ENCODE measurements at regions not wholly inside any gene's neighbourhood (a gene's known extent, or its start where the extent isn't known, plus 50 kb on each side); places are given as distances from the start of the nearest gene placed in this dataset.

- Histone ChIP-seq H3K36me3 (ENCODE audit: control insufficient read depth, insufficient read depth, low read length) (no peaks in the 10 kb centered on the region), H3K4me3 (ENCODE audit: low read depth, low read length) (no peak overlapping the region), H3K27me3 (ENCODE audit: control insufficient read depth, insufficient read depth, low read length) (no peaks in the 10 kb centered on the region), H3K27ac (ENCODE audit: low read depth, low read length) (no peak overlapping the region), H3K9me3 (ENCODE audit: control insufficient read depth, insufficient read depth, low read length) (no peaks in the 10 kb centered on the region), H3K9ac (ENCODE audit: low read depth, low read length) (no peak overlapping the region), H3K4me1 (ENCODE audit: control insufficient read depth, insufficient read depth, low read length) (peaks cover 27% of the 10 kb centered on the region)
Observed at GRCh38 chr1:69129538-69129937, 438.2 kb upstream of the LRRC7 start.

DNA sequence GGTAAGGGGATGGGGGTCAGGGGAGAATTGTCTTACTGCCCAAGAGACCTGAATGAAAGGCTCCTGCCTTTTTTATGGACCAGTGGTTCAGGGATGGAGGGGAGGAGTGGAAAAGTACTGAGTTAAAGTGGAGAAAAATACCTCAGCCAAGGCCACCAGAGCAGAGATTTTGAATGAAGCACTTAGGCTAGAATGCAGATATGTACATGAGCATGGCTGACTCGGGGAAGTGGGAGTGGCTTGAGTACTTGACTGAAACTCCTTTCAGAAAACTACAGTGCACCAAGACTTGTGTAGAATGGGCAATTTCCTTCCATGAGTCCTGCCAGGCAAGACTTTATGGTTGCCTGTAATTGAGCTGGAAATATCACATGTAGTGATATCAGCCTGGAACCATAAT, 429.6 kb upstream of the LRRC7 start:
- Histone ChIP-seq H3K4me3 (ENCODE audit: low read depth, low read length) (no peak overlapping the region), H3K9ac (ENCODE audit: low read depth, low read length) (no peak overlapping the region), H3K27me3 (ENCODE audit: control insufficient read depth, insufficient read depth, low read length) (no peaks in the 10 kb centered on the region), H3K4me1 (ENCODE audit: control insufficient read depth, insufficient read depth, low read length) (no peaks in the 10 kb centered on the region), H3K27ac (ENCODE audit: low read depth, low read length) (no peak overlapping the region), H3K36me3 (ENCODE audit: control insufficient read depth, insufficient read depth, low read length) (no peaks in the 10 kb centered on the region), H3K9me3 (ENCODE audit: control insufficient read depth, insufficient read depth, low read length) (no peaks in the 10 kb centered on the region; the same call in 1 of the 2 replicates)

DNA sequence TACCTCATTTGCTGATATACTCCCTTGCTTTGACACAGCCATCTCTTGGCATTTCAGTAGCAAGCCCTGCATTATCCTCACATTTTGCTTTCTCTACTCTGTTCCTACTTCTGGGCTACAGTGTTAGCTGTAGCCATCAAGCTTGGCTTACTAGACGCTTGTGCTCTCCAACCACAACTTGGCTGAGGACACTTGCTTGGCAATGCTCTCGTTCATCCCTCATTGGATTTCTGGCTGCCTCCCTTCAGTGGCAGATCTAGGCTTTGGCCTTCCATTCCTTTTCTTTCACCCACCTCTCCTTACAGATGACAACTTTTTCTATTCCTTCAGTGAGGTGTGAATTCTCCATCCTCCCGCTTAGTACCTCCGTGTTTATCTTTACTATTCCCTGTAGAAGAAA, 428.7 kb upstream of the LRRC7 start:
- Histone ChIP-seq H3K4me1 (ENCODE audit: control insufficient read depth, insufficient read depth, low read length) (no peaks in the 10 kb centered on the region), H3K4me3 (ENCODE audit: low read depth, low read length) (no peak overlapping the region), H3K27me3 (ENCODE audit: control insufficient read depth, insufficient read depth, low read length) (no peaks in the 10 kb centered on the region), H3K36me3 (ENCODE audit: control insufficient read depth, insufficient read depth, low read length) (no peaks in the 10 kb centered on the region), H3K9me3 (ENCODE audit: control insufficient read depth, insufficient read depth, low read length) (no peaks in the 10 kb centered on the region; the same call in 1 of the 2 replicates), H3K27ac (ENCODE audit: low read depth, low read length) (no peak overlapping the region), H3K9ac (ENCODE audit: low read depth, low read length) (no peak overlapping the region)

DNA sequence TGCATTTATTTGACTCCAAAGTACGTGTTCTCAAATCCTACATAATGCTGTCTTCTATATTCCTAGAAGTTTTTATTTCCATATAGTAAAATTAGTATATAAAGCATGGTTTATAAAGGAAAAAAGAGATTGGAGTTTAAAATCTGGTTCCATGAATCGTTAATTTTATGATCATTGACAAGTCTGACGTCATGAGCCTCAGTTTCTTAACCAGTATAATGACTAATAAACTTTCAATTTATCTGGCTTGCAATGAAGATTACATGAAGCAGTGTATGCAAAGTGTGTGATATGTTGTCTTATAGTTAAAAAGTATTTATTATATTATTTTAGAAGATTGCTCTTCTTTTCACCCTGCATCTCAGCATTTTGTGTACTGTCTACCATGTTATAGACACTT, 421.4 kb upstream of the LRRC7 start:
- H3K27me3 ChIP-seq (ENCODE audit: control insufficient read depth, insufficient read depth, low read length) = no peaks in the 10 kb centered on the region
- no peaks in the 10 kb centered on the region for H3K9me3 ChIP-seq (ENCODE audit: control insufficient read depth, insufficient read depth, low read length)
- no peak overlapping the region for H3K4me3 ChIP-seq (ENCODE audit: low read depth, low read length)
- no peak overlapping the region for H3K9ac ChIP-seq (ENCODE audit: low read depth, low read length)
- H3K4me1 ChIP-seq (ENCODE audit: control insufficient read depth, insufficient read depth, low read length) = peaks cover 18% of the 10 kb centered on the region
- H3K36me3 ChIP-seq (ENCODE audit: control insufficient read depth, insufficient read depth, low read length) = no peaks in the 10 kb centered on the region
- H3K27ac ChIP-seq (ENCODE audit: low read depth, low read length) = no peak overlapping the region

DNA sequence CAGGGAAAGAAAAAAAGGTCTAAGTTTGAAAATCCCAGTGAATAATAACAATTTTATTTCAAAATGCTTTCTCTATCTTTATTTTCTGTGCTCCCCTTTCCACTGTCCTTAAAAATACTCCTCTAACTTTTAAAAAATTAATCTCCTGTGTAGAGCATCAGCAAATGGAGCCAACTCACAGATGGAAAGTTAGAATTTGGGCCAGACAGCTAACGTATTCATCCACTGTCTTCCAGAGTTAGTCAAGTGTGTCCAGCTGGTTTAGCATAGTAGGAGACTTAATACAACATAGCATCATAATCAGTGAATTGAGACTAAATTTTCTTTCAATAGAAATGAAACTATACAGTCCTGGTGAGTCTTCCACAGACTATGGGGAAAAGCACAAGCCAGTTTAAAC, 419.0 kb upstream of the LRRC7 start:
- Histone ChIP-seq H3K4me3 (ENCODE audit: low read depth, low read length) (no peak overlapping the region), H3K36me3 (ENCODE audit: control insufficient read depth, insufficient read depth, low read length) (no peaks in the 10 kb centered on the region), H3K4me1 (ENCODE audit: control insufficient read depth, insufficient read depth, low read length) (peaks cover 18% of the 10 kb centered on the region), H3K27me3 (ENCODE audit: control insufficient read depth, insufficient read depth, low read length) (no peaks in the 10 kb centered on the region), H3K9me3 (ENCODE audit: control insufficient read depth, insufficient read depth, low read length) (no peaks in the 10 kb centered on the region), H3K27ac (ENCODE audit: low read depth, low read length) (no peak overlapping the region), H3K9ac (ENCODE audit: low read depth, low read length) (no peak overlapping the region)

DNA sequence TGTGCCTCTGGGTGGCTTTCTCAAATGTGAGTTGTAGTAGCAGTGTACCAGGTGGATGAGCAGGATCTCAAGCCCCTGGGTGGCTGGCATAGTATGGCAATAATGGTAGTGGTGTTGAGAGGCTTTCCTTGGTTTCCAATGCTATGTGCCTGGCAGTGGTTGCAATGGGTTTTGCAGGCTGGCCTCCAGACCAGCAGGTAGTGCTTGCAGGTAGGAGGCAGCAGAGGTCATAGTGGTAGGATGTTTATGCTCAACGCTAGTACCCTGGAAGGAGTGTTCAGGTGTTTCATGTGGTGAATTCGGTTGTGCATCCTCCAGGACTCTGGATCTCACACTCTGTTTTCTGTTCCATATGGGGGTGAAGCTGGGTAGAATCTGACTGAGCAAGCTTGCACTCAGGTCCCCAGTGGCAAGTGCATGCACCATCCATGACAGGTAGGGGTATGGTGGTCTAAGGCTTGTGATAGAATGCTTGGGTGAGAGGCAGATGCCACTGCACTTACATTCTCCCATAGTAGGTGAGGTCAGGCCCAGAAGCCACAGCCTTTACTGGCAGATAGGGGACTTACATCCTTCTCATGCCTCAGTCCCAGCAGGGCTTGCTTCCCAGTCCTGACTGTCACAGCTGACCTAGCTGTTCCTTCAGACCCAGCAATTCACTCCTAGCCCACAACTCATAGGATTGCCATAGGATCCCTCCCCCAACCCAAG, 410.5 kb upstream of the LRRC7 start:
- H3K36me3 ChIP-seq (ENCODE audit: control insufficient read depth, insufficient read depth, low read length) = no peaks in the 10 kb centered on the region
- no peaks in the 10 kb centered on the region for H3K27me3 ChIP-seq (ENCODE audit: control insufficient read depth, insufficient read depth, low read length)
- no peaks in the 10 kb centered on the region; the same call in 1 of the 2 replicates for H3K4me1 ChIP-seq (ENCODE audit: control insufficient read depth, insufficient read depth, low read length)
- no peak overlapping the region for H3K9ac ChIP-seq (ENCODE audit: low read depth, low read length)
- no peaks in the 10 kb centered on the region for H3K9me3 ChIP-seq (ENCODE audit: control insufficient read depth, insufficient read depth, low read length)
- H3K27ac ChIP-seq (ENCODE audit: low read depth, low read length) = no peak overlapping the region
- H3K4me3 ChIP-seq (ENCODE audit: low read depth, low read length) = no peak overlapping the region

- Histone ChIP-seq H3K27ac (ENCODE audit: low read depth, low read length) (no peak overlapping the region), H3K9me3 (ENCODE audit: control insufficient read depth, insufficient read depth, low read length) (no peaks in the 10 kb centered on the region), H3K4me1 (ENCODE audit: control insufficient read depth, insufficient read depth, low read length) (no peaks in the 10 kb centered on the region), H3K9ac (ENCODE audit: low read depth, low read length) (no peak overlapping the region), H3K36me3 (ENCODE audit: control insufficient read depth, insufficient read depth, low read length) (no peaks in the 10 kb centered on the region), H3K4me3 (ENCODE audit: low read depth, low read length) (no peak overlapping the region), H3K27me3 (ENCODE audit: control insufficient read depth, insufficient read depth, low read length) (no peaks in the 10 kb centered on the region)
Observed at GRCh38 chr1:69163241-69163640, 404.5 kb upstream of the LRRC7 start.

- H3K27ac ChIP-seq (ENCODE audit: low read depth, low read length) = no peak overlapping the region
- no peaks in the 10 kb centered on the region for H3K36me3 ChIP-seq (ENCODE audit: control insufficient read depth, insufficient read depth, low read length)
- H3K9me3 ChIP-seq (ENCODE audit: control insufficient read depth, insufficient read depth, low read length) = no peaks in the 10 kb centered on the region
- no peaks in the 10 kb centered on the region for H3K27me3 ChIP-seq (ENCODE audit: control insufficient read depth, insufficient read depth, low read length)
- no peak overlapping the region for H3K9ac ChIP-seq (ENCODE audit: low read depth, low read length)
- H3K4me3 ChIP-seq (ENCODE audit: low read depth, low read length) = no peak overlapping the region
- H3K4me1 ChIP-seq (ENCODE audit: control insufficient read depth, insufficient read depth, low read length) = no peaks in the 10 kb centered on the region
Observed at GRCh38 chr1:69163779-69164178, 403.9 kb upstream of the LRRC7 start.

- Histone ChIP-seq H3K27ac (ENCODE audit: low read depth, low read length) (no peak overlapping the region), H3K27me3 (ENCODE audit: control insufficient read depth, insufficient read depth, low read length) (no peaks in the 10 kb centered on the region), H3K4me1 (ENCODE audit: control insufficient read depth, insufficient read depth, low read length) (no peaks in the 10 kb centered on the region), H3K4me3 (ENCODE audit: low read depth, low read length) (no peak overlapping the region), H3K9ac (ENCODE audit: low read depth, low read length) (no peak overlapping the region), H3K9me3 (ENCODE audit: control insufficient read depth, insufficient read depth, low read length) (peaks cover 7% of the 10 kb centered on the region; the same call in 1 of the 2 replicates), H3K36me3 (ENCODE audit: control insufficient read depth, insufficient read depth, low read length) (no peaks in the 10 kb centered on the region)
Observed at GRCh38 chr1:69167876-69168275, 399.8 kb upstream of the LRRC7 start.

GRCh38 chr1:69171248-69171647, 396.5 kb upstream of the LRRC7 start:
- H3K9ac ChIP-seq (ENCODE audit: low read depth, low read length) = no peak overlapping the region
- peaks cover 7% of the 10 kb centered on the region; the same call in 1 of the 2 replicates for H3K9me3 ChIP-seq (ENCODE audit: control insufficient read depth, insufficient read depth, low read length)
- no peaks in the 10 kb centered on the region for H3K36me3 ChIP-seq (ENCODE audit: control insufficient read depth, insufficient read depth, low read length)
- no peak overlapping the region for H3K4me3 ChIP-seq (ENCODE audit: low read depth, low read length)
- H3K4me1 ChIP-seq (ENCODE audit: control insufficient read depth, insufficient read depth, low read length) = no peaks in the 10 kb centered on the region
- H3K27ac ChIP-seq (ENCODE audit: low read depth, low read length) = no peak overlapping the region
- H3K27me3 ChIP-seq (ENCODE audit: control insufficient read depth, insufficient read depth, low read length) = no peaks in the 10 kb centered on the region

GRCh38 chr1:69172003-69173000, 395.4 kb upstream of the LRRC7 start:
- Histone ChIP-seq H3K9me3 (ENCODE audit: control insufficient read depth, insufficient read depth, low read length) (peaks cover 7% of the 10 kb centered on the region; the same call in 1 of the 2 replicates), H3K36me3 (ENCODE audit: control insufficient read depth, insufficient read depth, low read length) (no peaks in the 10 kb centered on the region), H3K27me3 (ENCODE audit: control insufficient read depth, insufficient read depth, low read length) (no peaks in the 10 kb centered on the region), H3K9ac (ENCODE audit: low read depth, low read length) (no peak overlapping the region), H3K4me1 (ENCODE audit: control insufficient read depth, insufficient read depth, low read length) (no peaks in the 10 kb centered on the region), H3K4me3 (ENCODE audit: low read depth, low read length) (no peak overlapping the region), H3K27ac (ENCODE audit: low read depth, low read length) (no peak overlapping the region)

All from HUES48 (cell line).